Upper lobe of right lung (tissue), 1 donor: ENCODE measurements at regions not wholly inside any gene's neighbourhood (a gene's known extent, or its start where the extent isn't known, plus 50 kb on each side); places are given as distances from the start of the nearest gene placed in this dataset.

Experiments
- ATAC-seq: fragments of 200-7000 bp; cut with Tn5 transposase; one replicate; pipeline ENCODE4 v1.9.1; 2020; ENCODE audit warnings: mild to moderate bottlenecking, moderate library complexity
- DNase-seq: peaks from one replicate; pipeline ENCODE4 v3.0.0-alpha.2; 2020
- H3K27ac ChIP-seq: fragments of 200-600 bp; one replicate; pipeline ENCODE4 v1.8.0; 2022
- H3K27me3 ChIP-seq: fragments of 200-600 bp; one replicate; pipeline ENCODE4 v1.8.0; 2022; ENCODE audit warnings: mild to moderate bottlenecking
- H3K36me3 ChIP-seq: fragments of 200-600 bp; one replicate; pipeline ENCODE4 v1.8.0; 2022
- H3K4me1 ChIP-seq: fragments of 200-600 bp; one replicate; pipeline ENCODE4 v1.8.0; 2022
- H3K4me3 ChIP-seq: fragments of 200-600 bp; one replicate; pipeline ENCODE4 v1.8.0; 2022; ENCODE audit warnings: mild to moderate bottlenecking
- H3K9me3 ChIP-seq: fragments of 200-600 bp; one replicate; pipeline ENCODE4 v1.8.0; 2022
- intact Hi-C: fragments of 100-400 bp; cut with DNase I; formaldehyde crosslinking; loops from one replicate; pipeline ENCODE4 v1.11.0; 2022
- TF ChIP-seq, protein P1 (sequence below): fragments of 200-600 bp; IDR thresholded peaks from one replicate; pipeline ENCODE4 v1.8.0; 2022; ENCODE audit warnings: antibody characterized with exemption
- donor health status: DM: no; HTN: yes; CAD: no; lungs with severe emphysema.

DNA sequence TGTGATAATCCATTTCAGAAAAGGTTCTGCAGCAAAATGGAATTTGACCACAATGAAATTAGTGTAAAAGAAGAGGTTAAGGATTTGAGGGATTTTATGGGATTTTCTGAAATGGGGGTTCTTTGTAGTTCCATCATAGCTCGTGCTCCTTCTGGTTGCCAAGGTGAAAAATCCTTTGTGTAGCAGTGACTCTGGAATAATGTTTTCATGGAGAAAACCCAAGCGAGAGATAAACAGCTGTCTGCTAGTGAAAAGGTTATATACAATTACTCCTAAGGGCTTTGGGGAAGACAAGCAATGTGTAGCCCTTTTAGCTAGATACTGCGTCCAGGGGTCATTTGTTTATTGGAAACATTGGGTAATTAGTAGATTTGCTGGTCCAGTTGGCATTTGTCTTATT, 453.2 kb upstream of the DEPDC1 start:
- Histone ChIP-seq H3K36me3 (no peaks in the 10 kb centered on the region), H3K4me1 (no peaks in the 10 kb centered on the region), H3K27me3 (no peaks in the 10 kb centered on the region), H3K4me3 (no peak overlapping the region), H3K27ac (no peak overlapping the region), H3K9me3 (no peaks in the 10 kb centered on the region)
- ATAC-seq (no peak), DNase-seq (no peak)
- intact Hi-C loops, result no loop called here
- TF ChIP-seq, protein P1, sequence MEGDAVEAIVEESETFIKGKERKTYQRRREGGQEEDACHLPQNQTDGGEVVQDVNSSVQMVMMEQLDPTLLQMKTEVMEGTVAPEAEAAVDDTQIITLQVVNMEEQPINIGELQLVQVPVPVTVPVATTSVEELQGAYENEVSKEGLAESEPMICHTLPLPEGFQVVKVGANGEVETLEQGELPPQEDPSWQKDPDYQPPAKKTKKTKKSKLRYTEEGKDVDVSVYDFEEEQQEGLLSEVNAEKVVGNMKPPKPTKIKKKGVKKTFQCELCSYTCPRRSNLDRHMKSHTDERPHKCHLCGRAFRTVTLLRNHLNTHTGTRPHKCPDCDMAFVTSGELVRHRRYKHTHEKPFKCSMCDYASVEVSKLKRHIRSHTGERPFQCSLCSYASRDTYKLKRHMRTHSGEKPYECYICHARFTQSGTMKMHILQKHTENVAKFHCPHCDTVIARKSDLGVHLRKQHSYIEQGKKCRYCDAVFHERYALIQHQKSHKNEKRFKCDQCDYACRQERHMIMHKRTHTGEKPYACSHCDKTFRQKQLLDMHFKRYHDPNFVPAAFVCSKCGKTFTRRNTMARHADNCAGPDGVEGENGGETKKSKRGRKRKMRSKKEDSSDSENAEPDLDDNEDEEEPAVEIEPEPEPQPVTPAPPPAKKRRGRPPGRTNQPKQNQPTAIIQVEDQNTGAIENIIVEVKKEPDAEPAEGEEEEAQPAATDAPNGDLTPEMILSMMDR, result no peak

DNA sequence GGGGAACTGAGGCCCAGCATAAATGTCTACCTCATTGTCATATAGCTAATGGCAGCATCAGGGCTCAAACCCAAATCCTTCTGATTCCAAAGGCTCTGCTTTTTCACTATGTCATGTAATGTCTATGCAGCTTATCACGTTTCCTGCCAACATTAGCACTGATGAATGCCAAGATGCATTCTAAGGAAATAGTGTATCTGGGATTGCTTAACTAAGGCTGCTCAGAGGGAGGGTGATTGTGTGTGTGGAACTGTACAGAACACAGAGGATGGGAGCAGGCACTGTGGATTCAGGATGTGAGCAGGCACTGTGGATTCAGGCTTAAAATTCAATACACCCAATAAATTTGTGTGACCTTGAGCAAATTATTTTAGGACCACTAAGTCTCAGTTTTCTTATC, 456.4 kb upstream of the DEPDC1 start:
- no peak overlapping the region for H3K4me3 ChIP-seq
- no peaks in the 10 kb centered on the region for H3K4me1 ChIP-seq
- TF ChIP-seq, protein P1, result no peak
- no peaks in the 10 kb centered on the region for H3K27me3 ChIP-seq
- DNase-seq, result no peak
- H3K36me3 ChIP-seq, result no peaks in the 10 kb centered on the region
- H3K27ac ChIP-seq, result no peak overlapping the region
- no peak for ATAC-seq
- no peaks in the 10 kb centered on the region for H3K9me3 ChIP-seq
- intact Hi-C loops, result no loop called here

DNA sequence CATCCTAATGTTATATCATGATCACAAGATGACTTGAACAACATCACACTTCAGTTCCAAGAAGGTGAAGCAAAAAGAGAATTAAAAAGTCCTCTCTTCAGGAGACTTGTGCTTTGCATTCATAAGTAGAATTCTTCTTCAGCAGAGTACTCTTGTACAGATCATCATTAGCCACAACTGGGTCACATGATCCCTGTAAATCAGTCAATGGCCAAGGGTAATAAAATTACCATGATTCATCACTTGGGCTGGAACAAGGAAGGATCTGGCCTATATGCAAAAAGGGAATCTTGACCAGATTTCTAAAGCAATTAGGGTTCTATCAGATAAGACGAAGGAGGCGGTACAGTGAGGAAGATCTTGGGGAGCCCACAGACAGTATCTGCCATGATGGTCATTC, 458.0 kb upstream of the DEPDC1 start:
- Histone ChIP-seq H3K36me3 (no peaks in the 10 kb centered on the region), H3K4me3 (no peak overlapping the region), H3K4me1 (no peaks in the 10 kb centered on the region), H3K27ac (no peak overlapping the region), H3K27me3 (no peaks in the 10 kb centered on the region), H3K9me3 (no peaks in the 10 kb centered on the region)
- DNase-seq (no peak), ATAC-seq (no peak)
- TF ChIP-seq, protein P1, result no peak
- intact Hi-C loops, result no loop called here

DNA sequence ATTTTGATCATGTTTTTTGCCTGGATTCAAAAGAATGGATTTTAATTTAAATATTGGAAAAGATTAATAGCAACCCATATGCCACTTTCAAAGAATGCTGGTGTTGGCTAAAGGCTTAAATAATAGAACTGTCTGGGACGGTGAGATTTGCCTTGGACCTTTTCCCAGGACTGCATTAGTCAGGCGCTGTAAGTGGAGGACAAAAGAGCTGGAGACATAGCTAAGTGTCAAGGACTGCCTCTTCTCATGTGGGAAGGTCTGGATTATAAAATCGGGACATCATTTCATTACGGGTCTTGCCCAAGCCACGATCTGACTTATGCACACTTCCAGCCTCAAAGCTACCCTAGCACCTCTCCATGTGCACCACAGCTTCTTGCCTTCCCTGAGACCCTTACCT, 458.5 kb upstream of the DEPDC1 start:
- intact Hi-C loops, result no loop called here
- TF ChIP-seq, protein P1, result no peak
- Histone ChIP-seq H3K4me3 (no peak overlapping the region), H3K9me3 (no peaks in the 10 kb centered on the region), H3K36me3 (no peaks in the 10 kb centered on the region), H3K4me1 (no peaks in the 10 kb centered on the region), H3K27ac (no peak overlapping the region), H3K27me3 (no peaks in the 10 kb centered on the region)
- ATAC-seq (no peak), DNase-seq (no peak)

DNA sequence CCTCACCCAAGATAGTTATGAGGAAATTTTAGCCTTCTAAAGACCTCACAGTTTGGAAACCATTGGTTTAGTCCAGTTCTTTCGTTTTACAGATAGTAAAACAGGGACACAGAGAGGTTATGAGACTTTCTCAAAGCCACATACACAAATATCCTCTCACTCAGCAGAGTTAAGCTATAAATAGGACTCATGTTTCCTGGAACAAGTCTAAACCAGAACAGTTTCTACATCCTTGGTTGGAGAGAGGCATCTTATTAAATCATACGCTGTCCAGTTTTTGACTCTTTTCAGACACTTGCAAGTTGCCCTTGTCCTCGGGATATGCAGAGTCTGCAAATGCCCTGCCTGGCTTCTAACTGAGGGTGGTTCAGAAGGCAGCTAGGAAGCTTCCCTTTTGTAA, 462.1 kb upstream of the DEPDC1 start:
- Histone ChIP-seq H3K4me1 (no peaks in the 10 kb centered on the region), H3K9me3 (no peaks in the 10 kb centered on the region), H3K36me3 (no peaks in the 10 kb centered on the region), H3K4me3 (no peak overlapping the region), H3K27ac (no peak overlapping the region), H3K27me3 (no peaks in the 10 kb centered on the region)
- ATAC-seq (no peak), DNase-seq (no peak)
- TF ChIP-seq, protein P1, result no peak
- intact Hi-C loops, result no loop called here

DNA sequence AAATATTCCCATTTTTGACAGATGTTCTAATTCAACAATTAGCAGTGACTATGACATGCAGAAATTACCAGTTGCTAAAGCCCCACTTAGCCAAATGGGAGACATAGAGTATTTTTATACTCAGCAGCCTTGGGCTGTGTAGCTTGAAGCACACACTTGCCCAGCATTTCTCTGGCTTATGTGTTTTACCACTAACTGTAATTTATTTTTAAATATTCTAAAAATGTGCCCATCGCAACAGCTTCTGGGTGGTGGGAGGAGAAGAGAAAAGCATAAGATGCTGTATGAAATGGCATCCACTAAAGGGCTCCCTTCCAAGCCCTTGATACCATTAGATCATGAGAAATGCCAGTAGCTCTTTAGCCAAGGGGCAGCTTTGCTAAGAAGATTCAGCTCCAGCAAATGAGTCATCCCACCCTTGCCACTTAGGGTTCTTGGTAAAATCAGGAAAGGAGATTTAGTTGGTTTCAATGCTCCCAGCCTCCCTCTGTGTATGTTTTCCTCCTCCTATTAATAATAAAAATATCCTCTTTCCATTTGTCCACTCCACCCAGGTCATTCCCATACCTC, 462.7 kb upstream of the DEPDC1 start:
- ATAC-seq (no peak), DNase-seq (no peak)
- H3K9me3 ChIP-seq, result no peaks in the 10 kb centered on the region
- H3K4me1 ChIP-seq, result no peaks in the 10 kb centered on the region
- H3K27ac ChIP-seq, result no peak overlapping the region
- no peaks in the 10 kb centered on the region for H3K36me3 ChIP-seq
- TF ChIP-seq, protein P1, result no peak
- intact Hi-C loops, result no loop called here
- no peaks in the 10 kb centered on the region for H3K27me3 ChIP-seq
- H3K4me3 ChIP-seq, result no peak overlapping the region
